SK-N-SH (cell line): ENCODE measurements at regions not wholly inside any gene's neighbourhood (a gene's known extent, or its start where the extent isn't known, plus 50 kb on each side); places are given as distances from the start of the nearest gene placed in this dataset.

Experiments used
- CHD2 ChIP-seq: fragments of 150-350 bp; IDR thresholded peaks from 2 replicates; pipeline ENCODE4 v1.6.1; 2018; ENCODE audit warnings: low read length; ENCODE audit not compliant: partially characterized antibody
- EZH2phosphoT487 ChIP-seq: fragments of 200-600 bp; sonication (generic); IDR thresholded peaks from 2 replicates; pipeline ENCODE4 v1.6.1; 2017; ENCODE audit warnings: low read depth, mixed run types, mild to moderate bottlenecking, antibody characterized with exemption, moderate library complexity, borderline replicate concordance
- GABPA ChIP-seq: IDR thresholded peaks from 2 replicates; pipeline ENCODE4 v1.4.0; 2012; ENCODE audit warnings: low read depth, mild to moderate bottlenecking
- MAX ChIP-seq: IDR thresholded peaks from 2 replicates; pipeline ENCODE4 v1.4.0; 2012; ENCODE audit warnings: low read depth
- NFIC ChIP-seq: IDR thresholded peaks from 2 replicates; pipeline ENCODE4 v1.4.0; 2012; ENCODE audit warnings: borderline replicate concordance
- POLR2AphosphoS5 ChIP-seq: IDR thresholded peaks from 2 replicates; pipeline ENCODE4 v1.6.1; 2012; ENCODE audit warnings: low read depth, low read length
- RAD21 ChIP-seq: IDR thresholded peaks from 2 replicates; pipeline ENCODE4 v1.6.1; 2012; ENCODE audit warnings: mild to moderate bottlenecking, low read length
- RFX5 ChIP-seq: IDR thresholded peaks from 2 replicates; pipeline ENCODE4 v1.6.1; 2012; ENCODE audit warnings: mild to moderate bottlenecking, improper control_type of control experiment, low read length
- RXRA ChIP-seq: IDR thresholded peaks from 2 replicates; pipeline ENCODE4 v1.4.0; 2012; ENCODE audit warnings: low read depth, mild to moderate bottlenecking, borderline replicate concordance
- SMC3 ChIP-seq: IDR thresholded peaks from 2 replicates; pipeline ENCODE4 v1.6.1; 2012; ENCODE audit warnings: low read depth, low read length, improper control_type of control experiment
- TF ChIP-seq, protein P1 (sequence below): IDR thresholded peaks from 2 replicates; pipeline ENCODE4 v1.4.0; 2012; ENCODE audit warnings: low read depth, borderline replicate concordance
- TF ChIP-seq, protein P2 (sequence below): fragments of 200-600 bp; sonication (generic); IDR thresholded peaks from 2 replicates; pipeline ENCODE4 v1.6.1; 2017; ENCODE audit warnings: antibody characterized with exemption, mild to moderate bottlenecking, moderate library complexity
- TF ChIP-seq, protein P3 (sequence below): IDR thresholded peaks from 2 replicates; pipeline ENCODE4 v1.6.1; 2012; ENCODE audit warnings: mild to moderate bottlenecking, low read depth, low read length, moderate library complexity

- TF ChIP-seq, protein P1, sequence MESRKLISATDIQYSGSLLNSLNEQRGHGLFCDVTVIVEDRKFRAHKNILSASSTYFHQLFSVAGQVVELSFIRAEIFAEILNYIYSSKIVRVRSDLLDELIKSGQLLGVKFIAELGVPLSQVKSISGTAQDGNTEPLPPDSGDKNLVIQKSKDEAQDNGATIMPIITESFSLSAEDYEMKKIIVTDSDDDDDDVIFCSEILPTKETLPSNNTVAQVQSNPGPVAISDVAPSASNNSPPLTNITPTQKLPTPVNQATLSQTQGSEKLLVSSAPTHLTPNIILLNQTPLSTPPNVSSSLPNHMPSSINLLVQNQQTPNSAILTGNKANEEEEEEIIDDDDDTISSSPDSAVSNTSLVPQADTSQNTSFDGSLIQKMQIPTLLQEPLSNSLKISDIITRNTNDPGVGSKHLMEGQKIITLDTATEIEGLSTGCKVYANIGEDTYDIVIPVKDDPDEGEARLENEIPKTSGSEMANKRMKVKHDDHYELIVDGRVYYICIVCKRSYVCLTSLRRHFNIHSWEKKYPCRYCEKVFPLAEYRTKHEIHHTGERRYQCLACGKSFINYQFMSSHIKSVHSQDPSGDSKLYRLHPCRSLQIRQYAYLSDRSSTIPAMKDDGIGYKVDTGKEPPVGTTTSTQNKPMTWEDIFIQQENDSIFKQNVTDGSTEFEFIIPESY, result no peak
- TF ChIP-seq, protein P2, sequence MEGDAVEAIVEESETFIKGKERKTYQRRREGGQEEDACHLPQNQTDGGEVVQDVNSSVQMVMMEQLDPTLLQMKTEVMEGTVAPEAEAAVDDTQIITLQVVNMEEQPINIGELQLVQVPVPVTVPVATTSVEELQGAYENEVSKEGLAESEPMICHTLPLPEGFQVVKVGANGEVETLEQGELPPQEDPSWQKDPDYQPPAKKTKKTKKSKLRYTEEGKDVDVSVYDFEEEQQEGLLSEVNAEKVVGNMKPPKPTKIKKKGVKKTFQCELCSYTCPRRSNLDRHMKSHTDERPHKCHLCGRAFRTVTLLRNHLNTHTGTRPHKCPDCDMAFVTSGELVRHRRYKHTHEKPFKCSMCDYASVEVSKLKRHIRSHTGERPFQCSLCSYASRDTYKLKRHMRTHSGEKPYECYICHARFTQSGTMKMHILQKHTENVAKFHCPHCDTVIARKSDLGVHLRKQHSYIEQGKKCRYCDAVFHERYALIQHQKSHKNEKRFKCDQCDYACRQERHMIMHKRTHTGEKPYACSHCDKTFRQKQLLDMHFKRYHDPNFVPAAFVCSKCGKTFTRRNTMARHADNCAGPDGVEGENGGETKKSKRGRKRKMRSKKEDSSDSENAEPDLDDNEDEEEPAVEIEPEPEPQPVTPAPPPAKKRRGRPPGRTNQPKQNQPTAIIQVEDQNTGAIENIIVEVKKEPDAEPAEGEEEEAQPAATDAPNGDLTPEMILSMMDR, result no peak
- TF ChIP-seq NFIC, result no peak
- no peak for TF ChIP-seq EZH2phosphoT487
- TF ChIP-seq, protein P3, sequence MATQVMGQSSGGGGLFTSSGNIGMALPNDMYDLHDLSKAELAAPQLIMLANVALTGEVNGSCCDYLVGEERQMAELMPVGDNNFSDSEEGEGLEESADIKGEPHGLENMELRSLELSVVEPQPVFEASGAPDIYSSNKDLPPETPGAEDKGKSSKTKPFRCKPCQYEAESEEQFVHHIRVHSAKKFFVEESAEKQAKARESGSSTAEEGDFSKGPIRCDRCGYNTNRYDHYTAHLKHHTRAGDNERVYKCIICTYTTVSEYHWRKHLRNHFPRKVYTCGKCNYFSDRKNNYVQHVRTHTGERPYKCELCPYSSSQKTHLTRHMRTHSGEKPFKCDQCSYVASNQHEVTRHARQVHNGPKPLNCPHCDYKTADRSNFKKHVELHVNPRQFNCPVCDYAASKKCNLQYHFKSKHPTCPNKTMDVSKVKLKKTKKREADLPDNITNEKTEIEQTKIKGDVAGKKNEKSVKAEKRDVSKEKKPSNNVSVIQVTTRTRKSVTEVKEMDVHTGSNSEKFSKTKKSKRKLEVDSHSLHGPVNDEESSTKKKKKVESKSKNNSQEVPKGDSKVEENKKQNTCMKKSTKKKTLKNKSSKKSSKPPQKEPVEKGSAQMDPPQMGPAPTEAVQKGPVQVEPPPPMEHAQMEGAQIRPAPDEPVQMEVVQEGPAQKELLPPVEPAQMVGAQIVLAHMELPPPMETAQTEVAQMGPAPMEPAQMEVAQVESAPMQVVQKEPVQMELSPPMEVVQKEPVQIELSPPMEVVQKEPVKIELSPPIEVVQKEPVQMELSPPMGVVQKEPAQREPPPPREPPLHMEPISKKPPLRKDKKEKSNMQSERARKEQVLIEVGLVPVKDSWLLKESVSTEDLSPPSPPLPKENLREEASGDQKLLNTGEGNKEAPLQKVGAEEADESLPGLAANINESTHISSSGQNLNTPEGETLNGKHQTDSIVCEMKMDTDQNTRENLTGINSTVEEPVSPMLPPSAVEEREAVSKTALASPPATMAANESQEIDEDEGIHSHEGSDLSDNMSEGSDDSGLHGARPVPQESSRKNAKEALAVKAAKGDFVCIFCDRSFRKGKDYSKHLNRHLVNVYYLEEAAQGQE, result no peak
- TF ChIP-seq RXRA, result no peak
- TF ChIP-seq MAX, result no peak
- no peak for TF ChIP-seq POLR2AphosphoS5
- TF ChIP-seq RFX5, result no peak
- TF ChIP-seq GABPA, result no peak
- TF ChIP-seq SMC3, result no peak
- no peak for TF ChIP-seq RAD21
- TF ChIP-seq CHD2, result no peak
These were observed 125.3 kb downstream of the BDH1 start for GRCh38 chr3:197430502-197430901.
